Activated CD4-positive, alpha-beta T cell treated with anti-CD3 and anti-CD28 coated beads, Interleukin-2, amount 50 U/mL, for 1 hour (primary cell): ENCODE measurements at regions not wholly inside any gene's neighbourhood (a gene's known extent, or its start where the extent isn't known, plus 50 kb on each side); places are given as distances from the start of the nearest gene placed in this dataset.
"Not testable (repeated sequence)": the region's sequence is repeated elsewhere in the genome, so short reads cannot be mapped to it uniquely, and the experiment has no call there.

Source experiments
- DNase-seq: peaks from one replicate; pipeline ENCODE4 v3.0.0-alpha.2; 2020

GRCh38 chr19:30245401-30246039 lies 126.7 kb upstream of the ZNF536 start:
- no peak for DNase-seq

DNA sequence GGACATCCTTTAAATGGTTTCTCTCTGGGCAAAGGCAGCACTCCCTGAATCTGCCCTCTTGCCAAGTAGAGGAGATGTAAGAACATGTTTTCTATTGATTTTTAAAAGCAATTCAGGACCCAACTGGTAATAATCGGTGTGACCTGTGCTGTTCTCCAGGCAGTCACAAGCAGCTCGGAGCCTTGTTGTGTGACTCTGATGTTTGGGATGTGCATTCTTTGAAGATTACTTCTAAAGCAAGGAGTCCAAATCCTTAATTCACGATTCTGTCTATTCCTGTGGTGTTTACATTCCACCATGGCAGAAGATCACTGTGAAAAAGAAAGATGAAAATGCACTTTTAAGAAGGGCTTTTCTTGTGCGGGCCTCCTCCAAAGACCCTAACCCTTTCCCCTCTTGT lies 122.3 kb upstream of the ZNF536 start:
- DNase-seq: no peak

- DNase-seq: no peak
Measured at GRCh38 chr19:30252214-30252613, 120.0 kb upstream of the ZNF536 start.

GRCh38 chr19:30253581-30253996 lies 118.6 kb upstream of the ZNF536 start:
- no peak for DNase-seq

GRCh38 chr19:30254158-30254557 lies 118.0 kb upstream of the ZNF536 start:
- no peak for DNase-seq

DNA sequence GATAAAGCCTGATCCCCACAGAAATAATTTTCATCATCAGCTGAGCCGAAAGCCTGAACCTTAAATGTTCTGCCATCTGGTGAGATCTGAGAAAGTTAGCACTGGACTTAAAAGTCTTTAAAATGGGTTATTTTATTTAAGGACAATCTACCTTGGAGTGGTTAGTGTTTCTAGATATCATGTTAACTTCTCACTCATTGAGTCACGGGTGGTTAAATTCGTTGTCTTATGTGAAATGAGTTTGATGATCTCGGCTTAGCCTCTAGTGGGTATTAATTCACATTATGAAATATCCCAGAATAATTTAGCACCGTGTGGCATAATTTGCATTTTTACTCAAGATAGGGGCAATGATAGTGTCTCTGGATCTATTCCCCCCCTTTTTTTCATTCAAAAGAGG lies 117.4 kb upstream of the ZNF536 start:
- no peak for DNase-seq

- DNase-seq: no peak
Measured at GRCh38 chr19:30255791-30256495, 116.2 kb upstream of the ZNF536 start.

GRCh38 chr19:30256496-30256850 lies 115.7 kb upstream of the ZNF536 start:
- DNase-seq: no peak

DNA sequence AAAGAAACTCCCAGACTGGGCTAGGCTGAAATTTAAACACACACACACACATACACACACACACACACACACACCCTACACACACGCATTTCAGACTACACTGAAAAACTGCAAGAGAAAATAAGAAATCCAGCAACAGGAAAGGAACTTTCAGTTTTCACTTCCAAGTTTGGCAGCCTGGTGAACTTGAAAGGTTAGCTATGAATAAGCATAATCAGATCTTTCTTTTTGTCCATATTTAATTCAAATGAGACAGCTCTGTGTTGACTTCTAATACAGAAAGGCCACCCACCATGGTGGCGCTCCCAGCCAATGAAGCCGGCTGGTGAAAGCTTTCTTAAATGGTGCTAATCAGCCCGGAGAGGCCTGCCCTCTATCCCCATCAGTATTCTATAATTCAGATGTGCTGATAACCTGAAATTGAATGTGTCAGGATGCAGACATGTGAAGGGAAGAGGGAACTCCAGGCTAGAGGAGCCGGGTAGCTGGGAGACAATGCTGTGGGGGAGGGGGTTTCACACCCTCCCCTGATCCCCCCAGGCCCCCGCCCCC lies 108.3 kb upstream of the ZNF536 start:
- no peak for DNase-seq

DNA sequence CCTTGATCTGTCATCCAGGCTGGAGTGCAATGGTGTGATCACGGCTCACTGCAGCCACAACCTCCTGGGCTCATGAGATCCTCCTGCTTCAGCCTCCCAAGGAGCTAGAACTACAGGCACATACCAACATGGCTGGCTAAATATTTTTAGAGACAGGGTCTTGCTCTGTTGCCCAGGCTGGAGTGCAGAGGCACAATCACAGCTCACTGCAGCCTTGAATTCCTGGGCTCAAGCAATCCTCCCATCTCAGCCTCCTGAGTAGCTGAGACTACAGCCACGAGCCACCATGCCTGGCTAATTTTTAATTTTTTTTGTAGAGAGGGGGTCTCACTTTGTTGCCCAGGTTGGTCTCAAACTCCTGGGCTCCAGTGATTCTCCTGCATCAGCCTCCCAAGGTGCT lies 106.3 kb upstream of the ZNF536 start:
- not testable (repeated sequence) for DNase-seq

GRCh38 chr19:30266687-30267086 lies 105.5 kb upstream of the ZNF536 start:
- DNase-seq: no peak

- DNase-seq: no peak
Measured at GRCh38 chr19:30267332-30267731, 104.9 kb upstream of the ZNF536 start.

DNA sequence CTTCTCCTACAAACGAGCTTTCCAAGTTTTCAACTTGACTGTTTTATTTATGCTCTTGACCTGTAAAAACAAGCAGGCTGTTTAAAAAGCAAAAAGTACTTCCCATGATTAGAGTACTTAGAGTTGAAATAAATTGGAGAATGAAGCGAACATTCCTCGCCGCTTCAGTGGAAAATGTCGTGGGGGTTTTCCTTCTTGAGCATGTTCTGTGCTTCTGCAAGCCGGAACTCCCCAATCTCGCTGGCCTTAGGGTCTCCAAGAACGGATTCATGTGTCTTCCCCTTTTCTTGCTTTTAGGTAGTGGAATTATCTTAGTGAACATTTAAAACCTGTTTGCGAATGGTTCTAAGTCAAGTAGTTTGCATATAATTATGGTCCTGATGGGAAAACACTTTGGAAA lies 103.6 kb upstream of the ZNF536 start:
- DNase-seq: no peak

DNA sequence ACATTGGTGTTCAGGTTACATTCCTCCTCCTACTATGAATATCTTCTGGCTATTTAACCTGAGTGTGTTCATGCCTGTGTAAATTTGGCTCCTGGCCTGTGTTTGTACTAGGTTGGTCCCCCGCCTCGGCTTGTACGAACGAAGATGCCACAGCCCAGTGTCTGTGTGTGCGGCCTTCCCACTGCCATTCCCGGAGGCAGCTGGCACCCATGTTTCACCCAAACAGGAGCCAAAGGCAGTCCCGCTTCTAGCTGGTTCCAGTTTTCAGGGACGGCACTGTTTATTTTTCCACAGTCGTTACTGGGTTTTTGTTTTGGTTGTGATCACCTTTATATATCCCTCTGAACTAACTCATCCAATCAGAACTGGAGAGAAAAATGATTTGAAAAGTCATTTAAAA lies 102.5 kb upstream of the ZNF536 start:
- DNase-seq: no peak

- DNase-seq: no peak
Measured at GRCh38 chr19:30271816-30272215, 100.4 kb upstream of the ZNF536 start.

DNA sequence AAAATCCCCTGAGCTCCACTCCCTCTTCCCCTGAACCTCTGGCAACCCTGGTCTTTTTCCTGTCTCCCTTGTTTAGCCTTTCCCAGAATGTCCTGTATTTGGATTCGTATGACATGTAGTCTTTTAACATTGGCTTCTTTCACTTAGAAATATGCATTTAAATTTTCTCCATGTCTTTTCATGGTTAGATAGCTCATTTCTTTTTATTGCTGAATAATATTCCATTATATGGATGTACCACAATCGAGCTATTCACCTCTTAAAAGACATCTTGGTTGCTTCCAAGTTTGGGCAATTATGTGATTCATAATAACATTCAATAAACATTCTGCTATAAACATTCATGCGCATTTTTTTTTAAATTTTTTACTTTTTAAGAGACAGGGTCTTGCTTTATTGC lies 99.6 kb upstream of the ZNF536 start:
- DNase-seq: no peak

DNA sequence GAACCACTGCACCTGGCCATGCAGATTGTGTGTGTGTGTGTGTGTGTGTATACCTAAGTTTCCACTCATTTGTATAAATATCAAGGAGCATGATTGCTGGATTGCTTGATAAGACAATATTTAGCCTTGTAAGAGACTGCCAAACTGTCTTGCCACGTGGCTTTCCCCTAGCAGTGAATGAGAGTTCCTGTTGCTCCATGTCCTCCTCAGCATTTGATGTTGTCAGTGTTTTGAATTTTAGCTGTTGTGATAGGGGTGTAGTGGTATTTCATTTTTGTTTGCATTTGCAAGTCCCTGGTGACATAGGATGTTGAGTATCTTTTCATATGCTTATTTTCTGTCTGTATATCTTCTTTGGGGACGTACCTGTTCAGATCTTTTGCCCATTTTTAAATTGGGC lies 99.0 kb upstream of the ZNF536 start:
- DNase-seq: no peak

GRCh38 chr19:30274987-30275386 lies 97.2 kb upstream of the ZNF536 start:
- DNase-seq: no peak

GRCh38 chr19:30276011-30276882 lies 95.9 kb upstream of the ZNF536 start:
- no peak for DNase-seq

GRCh38 chr19:30276883-30277280 lies 95.3 kb upstream of the ZNF536 start:
- no peak for DNase-seq

DNA sequence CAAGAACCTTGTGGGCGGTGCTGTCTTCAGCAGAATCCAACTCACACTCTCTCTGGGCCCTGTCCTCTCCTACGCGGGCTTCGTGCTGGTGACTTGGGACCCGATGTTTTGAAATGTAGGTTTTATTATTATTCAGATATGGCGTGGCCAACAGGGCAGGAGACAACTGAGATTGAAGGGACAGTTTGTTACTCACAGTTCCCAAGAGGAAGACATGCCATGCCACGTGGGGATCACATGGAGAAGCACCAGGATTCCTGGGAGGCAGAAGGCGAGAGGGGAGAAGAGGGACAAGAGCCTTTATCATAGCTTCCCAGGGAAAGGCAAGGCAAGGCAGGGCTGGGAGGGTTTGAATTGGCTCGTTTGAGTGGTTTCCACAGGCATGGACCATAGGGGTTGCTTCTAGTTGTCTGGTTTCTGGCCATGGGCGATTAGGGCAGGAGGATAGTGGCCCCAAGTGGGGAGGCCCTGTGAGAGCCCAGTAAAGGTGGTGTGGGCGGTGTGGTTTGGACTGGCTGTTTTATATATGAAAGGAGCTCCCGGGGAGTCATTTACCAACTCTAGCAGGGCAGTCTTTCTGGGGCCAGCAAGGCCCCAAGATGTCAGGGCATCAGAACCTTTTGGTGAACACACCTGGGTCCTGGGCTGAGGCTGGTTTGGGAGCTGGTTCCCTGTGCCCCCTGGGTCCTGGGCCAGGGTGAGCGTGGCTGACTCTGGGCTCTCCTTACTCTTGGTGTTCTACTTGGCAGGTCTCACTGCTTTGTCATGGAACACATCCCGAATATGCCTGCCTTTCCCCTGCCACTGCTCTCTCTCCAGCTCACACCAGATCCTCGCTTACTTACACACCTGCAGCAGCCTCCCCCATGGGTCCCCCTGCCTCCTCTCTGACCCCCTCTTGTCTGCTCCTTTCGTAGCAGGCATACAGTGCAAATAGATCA lies 94.0 kb upstream of the ZNF536 start:
- no peak for DNase-seq

- DNase-seq: no peak
Measured at GRCh38 chr19:30278882-30279254, 93.3 kb upstream of the ZNF536 start.

- DNase-seq: no peak
Measured at GRCh38 chr19:30280018-30280417, 92.2 kb upstream of the ZNF536 start.
